Right lobe of liver (tissue), 6 donors: ENCODE measurements at regions not wholly inside any gene's neighbourhood (a gene's known extent, or its start where the extent isn't known, plus 50 kb on each side); places are given as distances from the start of the nearest gene placed in this dataset.

Experiments used
- ATAC-seq, 4 donors: fragments of 200-7000 bp; cut with Tn5 transposase; one replicate each; pipeline ENCODE4 v1.9.1; 2020; ENCODE audit warnings: mild to moderate bottlenecking in 4 of 4, moderate library complexity in 4 of 4
- DNase-seq, 3 donors: peaks; one replicate each; pipeline ENCODE4 v3.0.0-alpha.2; 2020
- H3K27ac ChIP-seq, 3 donors: fragments of 200-600 bp; one replicate each; pipeline ENCODE4 v1.8.0; 2022
- H3K27me3 ChIP-seq, 2 donors: fragments of 200-600 bp; one replicate each; pipeline ENCODE4 v1.8.0; 2022
- H3K36me3 ChIP-seq, 4 donors: fragments of 200-600 bp; sonication (generic) in 1 of 4; one replicate each; pipeline versions ENCODE4 v1.5.1 to v1.8.0; 2017 to 2022; ENCODE audit warnings: control low read depth in 1 of 4
- H3K4me1 ChIP-seq, 4 donors: fragments of 200-600 bp; sonication (generic) in 1 of 4; one replicate each; pipeline versions ENCODE4 v1.5.1 to v1.8.0; 2017 to 2022; ENCODE audit warnings: control low read depth in 1 of 4
- H3K4me3 ChIP-seq, 3 donors: fragments of 200-600 bp; one replicate each; pipeline ENCODE4 v1.8.0; 2022
- H3K9me3 ChIP-seq, 4 donors: fragments of 200-600 bp; sonication (generic) in 1 of 4; one replicate each; pipeline versions ENCODE4 v1.5.1 to v1.8.0; 2017 to 2022; ENCODE audit warnings: control low read depth in 1 of 4
- CTCF ChIP-seq, 4 donors: fragments of 200-600 bp in 3 of 4; fragments of 450-650 bp in 1 of 4; IDR thresholded peaks; one replicate each; pipeline versions ENCODE4 v1.5.1 to v1.8.0; 2016 to 2022; ENCODE audit warnings: antibody characterized with exemption in 4 of 4, mild to moderate bottlenecking in 2 of 4
- POLR2A ChIP-seq: fragments of 450-650 bp; IDR thresholded peaks from one replicate; pipeline ENCODE4 v1.6.1; 2017; ENCODE audit warnings: antibody characterized with exemption, mild to moderate bottlenecking
- WGBS: methylation state at CpG from one replicate; pipeline ENCODE4 v1.1.6; 2018; ENCODE audit warnings: low coverage, low lambda C conversion rate; ENCODE audit not compliant: insufficient coverage; ENCODE audit errors: missing lambda C conversion rate; 5-methylcytosine and 5-hydroxymethylcytosine counted together
- intact Hi-C, 2 donors: fragments of 100-400 bp; cut with DNase I; formaldehyde crosslinking; loops; one replicate each; pipeline versions ENCODE4 v1.11.2 to v1.14.1; 2022
- donor health status: DM: no; HTN: yes; CAD: no.
- donor health status: DM: no; HTN: no; CAD: no.
- donor health status: DM: no; HTN: no; CAD: no.
- donor health status: DM: no; HTN: yes; CAD: no.
- donor health status: DM: no; HTN: yes; CAD: no.

DNA sequence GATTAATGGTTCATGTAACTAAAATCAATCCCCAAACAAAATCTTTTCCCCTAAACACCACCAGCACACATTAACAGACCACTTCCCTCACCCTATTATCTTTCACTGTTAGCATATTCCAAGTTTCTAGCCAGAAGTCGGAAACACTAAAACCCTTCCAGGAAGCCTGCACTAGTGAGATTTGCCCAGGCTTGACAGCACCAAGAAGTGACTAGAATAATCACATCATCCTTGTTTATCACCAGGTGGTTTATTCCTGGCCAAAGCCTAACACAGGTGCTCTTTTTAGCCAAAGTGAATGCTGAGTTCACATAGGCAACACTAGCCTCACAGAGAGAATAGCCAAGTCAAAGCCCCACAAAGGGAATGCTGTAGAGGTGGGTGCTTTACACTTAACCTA, 221.2 kb upstream of the HNRNPA3 start:
- intact Hi-C loops, result no loop called here
- Histone ChIP-seq H3K36me3 (no peaks in the 10 kb centered on the region), H3K4me3 (no peak overlapping the region), H3K27me3 (no peaks in the 10 kb centered on the region), H3K4me1 (no peaks in the 10 kb centered on the region), H3K27ac (no peak overlapping the region), H3K9me3 (no peaks in the 10 kb centered on the region)
- ATAC-seq, result no peak
- 20% methylated on average over 1 of the region's 1 CpG for WGBS
- TF ChIP-seq POLR2A, result no peak
- TF ChIP-seq CTCF (IDR thresholded peaks at IDR 0.05), result no peak
- DNase-seq, result no peak

GRCh38 chr2:176997074-176997791, 215.4 kb upstream of the HNRNPA3 start:
- Histone ChIP-seq H3K9me3 (no peaks in the 10 kb centered on the region), H3K27ac (no peak overlapping the region), H3K4me3 (no peak overlapping the region), H3K36me3 (no peaks in the 10 kb centered on the region), H3K27me3 (no peaks in the 10 kb centered on the region), H3K4me1 (no peaks in the 10 kb centered on the region)
- WGBS, result 45% methylated on average over 5 of the region's 5 CpGs
- DNase-seq (no peak), ATAC-seq (peak in 3 of 4 donors; percentile 14 to 87 (median 29))
- TF ChIP-seq CTCF (IDR thresholded peaks at IDR 0.05) (no peak), POLR2A (no peak)
- intact Hi-C loops, result no loop called here

GRCh38 chr2:176997792-176998169, 214.8 kb upstream of the HNRNPA3 start:
- Histone ChIP-seq H3K4me1 (no peaks in the 10 kb centered on the region), H3K36me3 (no peaks in the 10 kb centered on the region), H3K9me3 (no peaks in the 10 kb centered on the region), H3K4me3 (no peak overlapping the region), H3K27me3 (no peaks in the 10 kb centered on the region), H3K27ac (no peak overlapping the region)
- WGBS, result 86% methylated on average over 1 of the region's 1 CpG
- intact Hi-C loops, result no loop called here
- ATAC-seq (no peak), DNase-seq (no peak)
- TF ChIP-seq CTCF (IDR thresholded peaks at IDR 0.05), result no peak
- no peak for TF ChIP-seq POLR2A

GRCh38 chr2:176999301-176999700, 213.3 kb upstream of the HNRNPA3 start:
- WGBS, result 76% methylated on average over 1 of the region's 1 CpG
- intact Hi-C loops, result no loop called here
- TF ChIP-seq POLR2A (no peak), CTCF (IDR thresholded peaks at IDR 0.05) (no peak)
- no peak overlapping the region for H3K27ac ChIP-seq
- H3K9me3 ChIP-seq, result no peaks in the 10 kb centered on the region
- H3K27me3 ChIP-seq, result no peaks in the 10 kb centered on the region
- no peaks in the 10 kb centered on the region for H3K36me3 ChIP-seq
- DNase-seq (no peak), ATAC-seq (no peak)
- H3K4me1 ChIP-seq, result no peaks in the 10 kb centered on the region
- no peak overlapping the region for H3K4me3 ChIP-seq
